GM12864 (cell line): ENCODE measurements at regions not wholly inside any gene's neighbourhood (a gene's known extent, or its start where the extent isn't known, plus 50 kb on each side); places are given as distances from the start of the nearest gene placed in this dataset.

Experiments
- DNase-seq: peaks from one replicate; pipeline ENCODE4 v3.0.0-alpha.2; 2011; ENCODE audit warnings: low read depth
- H3K4me3 ChIP-seq: 2 replicates; pipeline ENCODE4 v1.5.1; 2011; ENCODE audit warnings: mild to moderate bottlenecking, low read depth, low read length, control low read depth
- TF ChIP-seq, protein P1 (sequence below): IDR thresholded peaks from 2 replicates; pipeline ENCODE4 v1.5.1; 2011; ENCODE audit warnings: low read depth, mild to moderate bottlenecking, moderate library complexity, low read length, control low read depth, inconsistent platforms; ENCODE audit errors: missing control alignments

DNA sequence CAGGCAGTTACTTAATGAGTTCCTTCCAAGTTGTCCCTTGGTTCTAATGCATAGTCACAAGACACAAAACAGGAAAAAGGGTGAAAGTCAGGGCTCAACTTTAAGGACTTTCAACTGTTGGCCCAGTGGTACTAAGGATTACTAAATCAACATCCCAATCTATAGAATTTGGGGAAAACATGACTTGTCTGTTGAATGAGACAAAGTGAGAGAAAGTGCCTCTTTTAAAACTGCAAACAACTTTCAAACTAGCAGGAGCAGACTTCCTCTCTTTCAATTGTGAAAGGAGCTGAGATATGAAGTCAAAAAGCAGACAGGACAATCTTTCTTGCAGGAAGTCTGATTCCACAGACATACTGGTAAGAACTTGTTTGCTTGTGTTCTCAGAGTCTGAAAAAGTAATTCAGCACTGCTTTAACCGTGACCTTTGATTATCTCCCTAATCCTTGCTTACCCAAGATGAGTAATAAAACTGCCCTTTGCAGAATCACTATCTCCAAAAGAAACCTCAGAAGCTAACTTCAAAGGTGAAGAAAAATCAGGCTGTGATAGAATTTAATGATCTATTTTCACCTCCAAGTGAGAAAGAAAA, 960.7 kb upstream of the RAG2 start:
- no peak for DNase-seq
- no peak overlapping the region for H3K4me3 ChIP-seq
- TF ChIP-seq, protein P1, sequence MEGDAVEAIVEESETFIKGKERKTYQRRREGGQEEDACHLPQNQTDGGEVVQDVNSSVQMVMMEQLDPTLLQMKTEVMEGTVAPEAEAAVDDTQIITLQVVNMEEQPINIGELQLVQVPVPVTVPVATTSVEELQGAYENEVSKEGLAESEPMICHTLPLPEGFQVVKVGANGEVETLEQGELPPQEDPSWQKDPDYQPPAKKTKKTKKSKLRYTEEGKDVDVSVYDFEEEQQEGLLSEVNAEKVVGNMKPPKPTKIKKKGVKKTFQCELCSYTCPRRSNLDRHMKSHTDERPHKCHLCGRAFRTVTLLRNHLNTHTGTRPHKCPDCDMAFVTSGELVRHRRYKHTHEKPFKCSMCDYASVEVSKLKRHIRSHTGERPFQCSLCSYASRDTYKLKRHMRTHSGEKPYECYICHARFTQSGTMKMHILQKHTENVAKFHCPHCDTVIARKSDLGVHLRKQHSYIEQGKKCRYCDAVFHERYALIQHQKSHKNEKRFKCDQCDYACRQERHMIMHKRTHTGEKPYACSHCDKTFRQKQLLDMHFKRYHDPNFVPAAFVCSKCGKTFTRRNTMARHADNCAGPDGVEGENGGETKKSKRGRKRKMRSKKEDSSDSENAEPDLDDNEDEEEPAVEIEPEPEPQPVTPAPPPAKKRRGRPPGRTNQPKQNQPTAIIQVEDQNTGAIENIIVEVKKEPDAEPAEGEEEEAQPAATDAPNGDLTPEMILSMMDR: no peak

DNA sequence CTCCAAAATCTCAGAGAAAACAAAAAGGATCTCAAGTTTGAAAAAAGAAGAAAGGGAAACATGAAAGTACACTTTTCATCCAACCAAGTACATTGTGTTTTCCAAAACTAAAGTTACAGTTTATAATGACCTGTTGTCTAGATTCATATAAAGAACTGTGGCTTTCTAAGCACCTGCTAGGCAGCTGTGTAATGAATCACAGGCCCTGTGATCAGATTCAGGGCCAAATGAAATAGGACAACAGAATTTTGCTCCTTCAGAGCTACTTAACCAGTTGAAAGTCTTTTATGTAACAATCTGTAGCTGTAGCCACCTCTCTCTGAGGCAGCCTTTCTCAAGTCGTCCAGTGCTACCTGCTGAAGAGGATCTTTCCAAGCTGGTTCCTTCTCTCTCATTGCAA, 960.0 kb upstream of the RAG2 start:
- H3K4me3 ChIP-seq: no peak overlapping the region
- TF ChIP-seq, protein P1: no peak
- no peak for DNase-seq

DNA sequence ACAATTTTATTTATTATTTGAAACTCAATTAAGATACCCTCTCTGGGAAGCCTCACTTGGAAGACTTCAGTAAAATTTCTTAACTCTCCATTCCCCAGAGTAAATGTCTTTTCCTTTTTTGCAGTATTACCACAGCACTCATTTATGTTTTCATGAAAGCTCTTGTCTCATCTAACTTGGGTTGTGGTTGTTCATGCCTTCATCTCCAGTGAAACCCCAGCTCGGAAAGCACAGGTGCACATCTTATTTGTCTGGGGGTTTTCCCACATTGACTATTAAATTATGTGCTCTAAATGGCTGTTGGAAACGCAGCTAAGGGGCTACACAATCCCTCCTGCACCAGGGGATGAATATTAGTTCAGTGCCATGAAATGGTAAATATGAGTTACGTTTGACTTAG, 954.2 kb upstream of the RAG2 start:
- no peak for DNase-seq

DNA sequence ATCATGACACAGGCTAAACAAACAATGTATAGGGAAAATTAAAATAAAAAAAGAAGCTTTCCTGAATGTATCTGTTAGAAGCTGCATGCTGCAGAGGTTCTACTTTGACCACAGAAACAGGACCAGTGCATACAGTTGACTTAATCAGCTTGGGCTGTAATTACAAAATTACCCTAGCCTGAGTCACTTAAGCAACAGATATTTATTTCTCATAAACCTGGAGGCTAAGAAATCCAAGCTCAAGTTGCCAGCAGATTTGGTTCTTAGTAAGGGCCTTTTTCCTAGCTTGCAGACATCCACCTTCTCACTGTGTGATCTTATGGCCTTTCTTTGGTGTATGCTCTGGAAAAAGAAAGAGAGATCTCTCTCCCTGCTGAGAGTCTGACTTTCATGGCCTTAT, 946.5 kb upstream of the RAG2 start:
- DNase-seq: no peak
- TF ChIP-seq, protein P1: no peak
- H3K4me3 ChIP-seq: no peak overlapping the region

More for the DNA sequence above, 954.2 kb upstream of the RAG2 start:
- TF ChIP-seq, protein P1: no peak
- H3K4me3 ChIP-seq: no peak overlapping the region

DNA sequence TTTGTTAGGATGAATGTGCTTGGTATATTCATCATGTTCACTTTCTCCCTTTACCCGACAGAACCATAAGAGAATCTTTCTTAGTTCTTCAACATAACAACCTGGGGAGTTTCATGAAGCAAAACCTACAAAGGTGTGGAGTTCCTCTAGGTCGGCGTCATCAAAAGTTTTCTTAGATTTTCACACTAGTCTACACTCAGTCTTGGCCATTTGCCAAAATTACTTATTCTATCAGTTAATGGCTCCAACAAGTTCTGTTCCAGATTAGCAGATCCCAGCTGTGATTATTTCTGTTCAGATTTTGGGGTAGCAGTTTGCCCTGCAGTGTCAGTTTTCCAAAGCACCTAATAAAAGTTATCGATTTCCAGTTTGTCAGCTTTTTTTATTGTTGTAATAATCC, 935.8 kb upstream of the RAG2 start:
- TF ChIP-seq, protein P1: no peak
- H3K4me3 ChIP-seq: no peak overlapping the region
- no peak for DNase-seq

DNA sequence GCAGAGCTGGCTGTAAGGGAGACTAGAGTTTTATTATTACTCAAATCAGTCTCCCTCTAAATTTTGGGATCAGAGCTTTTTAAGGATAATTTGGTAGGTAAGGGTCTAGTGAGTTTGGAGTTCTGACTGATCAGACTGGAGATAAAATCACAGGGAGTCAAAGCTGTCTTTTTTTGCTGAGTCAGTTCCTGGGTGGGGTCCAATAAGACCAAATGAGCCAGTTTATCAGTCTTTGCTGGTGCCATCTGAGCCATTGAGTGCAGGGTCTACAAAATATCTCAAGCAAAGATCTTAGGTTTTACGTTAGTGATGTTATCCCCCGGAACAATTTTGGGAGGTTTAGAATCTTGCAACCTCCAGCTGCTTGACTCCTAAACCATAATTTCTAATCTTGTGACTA, 935.1 kb upstream of the RAG2 start:
- TF ChIP-seq, protein P1: no peak
- DNase-seq: no peak
- H3K4me3 ChIP-seq: no peak overlapping the region

DNA sequence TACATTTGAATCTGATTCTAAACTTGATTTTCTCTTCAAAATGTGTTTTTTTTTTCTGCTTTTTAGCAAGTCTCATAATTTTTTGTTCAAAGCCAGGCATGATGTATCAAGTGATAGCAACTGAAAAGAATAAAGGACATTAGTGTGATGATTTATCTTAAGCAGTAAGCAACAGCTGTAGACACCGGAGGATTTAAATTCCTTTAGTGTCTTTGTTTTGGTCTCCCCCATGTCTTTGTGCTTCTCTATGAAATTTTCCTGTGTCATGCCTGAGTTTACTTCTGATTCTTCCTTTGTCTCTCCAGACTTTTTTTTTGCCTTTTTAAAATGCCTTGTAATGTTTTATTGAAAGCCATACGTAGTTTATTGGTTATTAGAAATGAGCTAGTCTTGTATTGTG, 934.2 kb upstream of the RAG2 start:
- no peak overlapping the region for H3K4me3 ChIP-seq
- DNase-seq: no peak
- TF ChIP-seq, protein P1: no peak
